ENCODE measurements at regions not wholly inside any gene's neighbourhood (a gene's known extent, or its start where the extent isn't known, plus 50 kb on each side); places are given as distances from the start of the nearest gene placed in this dataset.
"Not testable (repeated sequence)": the region's sequence is repeated elsewhere in the genome, so short reads cannot be mapped to it uniquely, and the experiment has no call there.

GRCh38 chr7:156368053-156368843 lies 272.3 kb upstream of the RNF32 start:
- Mint-ChIP-seq H3K4me3 (no peak overlapping the region), H3K36me3 (no peaks in the 10 kb centered on the region), H3K27me3 (no peaks in the 10 kb centered on the region), H3K27ac (no peak overlapping the region), H3K4me1 (no peaks in the 10 kb centered on the region), H3K9me3 (peaks cover 3 to 13% (median 7%) of the 10 kb centered on the region in 5 donors)
- ChIA-PET CTCF (no interaction called here), POLR2A (interaction anchor here (0.6 kb wide), 1 partner anchor 556 kb away, joined by 4 read pairs; the partner anchor contains the start of gene SHH)
- DNase-seq = no peak
- Histone ChIP-seq H3K27ac (ENCODE audit: low read depth, low read length) (no peak overlapping the region), H3K36me3 (ENCODE audit: insufficient read depth, low read length) (no peaks in the 10 kb centered on the region), H3K4me3 (ENCODE audit: low read length) (no peak overlapping the region), H3K9me3 (ENCODE audit: low read length) (no peaks in the 10 kb centered on the region), H3K27me3 (ENCODE audit: insufficient read depth, low read length, poor library complexity, severe bottlenecking) (no peaks in the 10 kb centered on the region), H3K4me1 (ENCODE audit: insufficient read depth, low read length) (no peaks in the 10 kb centered on the region)

- no peaks in the 10 kb centered on the region for H3K4me1 Mint-ChIP-seq
- Histone ChIP-seq H3K36me3 (ENCODE audit: insufficient read depth, low read length) (no peaks in the 10 kb centered on the region), H3K4me3 (ENCODE audit: low read length) (no peak overlapping the region), H3K4me1 (ENCODE audit: insufficient read depth, low read length) (no peaks in the 10 kb centered on the region), H3K27me3 (ENCODE audit: insufficient read depth, low read length, poor library complexity, severe bottlenecking) (no peaks in the 10 kb centered on the region), H3K27ac (ENCODE audit: low read depth, low read length) (no peak overlapping the region), H3K9me3 (ENCODE audit: low read length) (no peaks in the 10 kb centered on the region)
- H3K27ac Mint-ChIP-seq = no peak overlapping the region
- ChIA-PET POLR2A (no interaction called here), CTCF (no interaction called here)
- no peaks in the 10 kb centered on the region for H3K9me3 Mint-ChIP-seq
- H3K27me3 Mint-ChIP-seq = no peaks in the 10 kb centered on the region
- no peaks in the 10 kb centered on the region for H3K36me3 Mint-ChIP-seq
- H3K4me3 Mint-ChIP-seq = no peak overlapping the region
- DNase-seq = no peak
These were observed 276.8 kb upstream of the RNF32 start for GRCh38 chr7:156363751-156364150.

- CTCF ChIA-PET = no interaction called here
- no peaks in the 10 kb centered on the region for H3K27me3 ChIP-seq (ENCODE audit: insufficient read depth, low read length, poor library complexity, severe bottlenecking)
- H3K36me3 ChIP-seq (ENCODE audit: insufficient read depth, low read length) = no peaks in the 10 kb centered on the region
- Mint-ChIP-seq H3K36me3 (no peaks in the 10 kb centered on the region), H3K4me1 (no peaks in the 10 kb centered on the region), H3K27ac (no peak overlapping the region), H3K9me3 (peaks cover 0 to 3% (median 0%) of the 10 kb centered on the region in 5 donors), H3K4me3 (no peak overlapping the region), H3K27me3 (no peaks in the 10 kb centered on the region)
- DNase-seq = no peak
- no peak overlapping the region for H3K4me3 ChIP-seq (ENCODE audit: low read length)
- no peak overlapping the region for H3K27ac ChIP-seq (ENCODE audit: low read depth, low read length)
- no peaks in the 10 kb centered on the region for H3K9me3 ChIP-seq (ENCODE audit: low read length)
- no peaks in the 10 kb centered on the region for H3K4me1 ChIP-seq (ENCODE audit: insufficient read depth, low read length)
- POLR2A ChIA-PET = no interaction called here
These were observed 279.7 kb upstream of the RNF32 start for GRCh38 chr7:156360835-156361234.

- H3K36me3 Mint-ChIP-seq = no peaks in the 10 kb centered on the region
- no peak overlapping the region for H3K4me3 ChIP-seq (ENCODE audit: low read length)
- no peaks in the 10 kb centered on the region for H3K9me3 ChIP-seq (ENCODE audit: low read length)
- no peaks in the 10 kb centered on the region for H3K36me3 ChIP-seq (ENCODE audit: insufficient read depth, low read length)
- no peaks in the 10 kb centered on the region for H3K27me3 ChIP-seq (ENCODE audit: insufficient read depth, low read length, poor library complexity, severe bottlenecking)
- no peak overlapping the region for H3K4me3 Mint-ChIP-seq
- no peak overlapping the region for H3K27ac Mint-ChIP-seq
- ChIA-PET CTCF (no interaction called here), POLR2A (no interaction called here)
- H3K27me3 Mint-ChIP-seq = no peaks in the 10 kb centered on the region
- H3K4me1 Mint-ChIP-seq = no peaks in the 10 kb centered on the region
- peaks cover 0 to 3% (median 0%) of the 10 kb centered on the region in 5 donors for H3K9me3 Mint-ChIP-seq
- H3K4me1 ChIP-seq (ENCODE audit: insufficient read depth, low read length) = no peaks in the 10 kb centered on the region
- no peak for DNase-seq
- H3K27ac ChIP-seq (ENCODE audit: low read depth, low read length) = no peak overlapping the region
These were observed 284.0 kb upstream of the RNF32 start for GRCh38 chr7:156356551-156356950.

GRCh38 chr7:156353352-156353751 lies 287.2 kb upstream of the RNF32 start:
- H3K4me3 ChIP-seq (ENCODE audit: low read length) = no peak overlapping the region
- Mint-ChIP-seq H3K36me3 (no peaks in the 10 kb centered on the region), H3K27me3 (no peaks in the 10 kb centered on the region), H3K4me1 (no peaks in the 10 kb centered on the region), H3K4me3 (no peak overlapping the region), H3K9me3 (peaks cover 0 to 3% (median 0%) of the 10 kb centered on the region in 5 donors), H3K27ac (no peak overlapping the region)
- DNase-seq = no peak
- no peak overlapping the region for H3K27ac ChIP-seq (ENCODE audit: low read depth, low read length)
- no peaks in the 10 kb centered on the region for H3K27me3 ChIP-seq (ENCODE audit: insufficient read depth, low read length, poor library complexity, severe bottlenecking)
- H3K9me3 ChIP-seq (ENCODE audit: low read length) = no peaks in the 10 kb centered on the region
- ChIA-PET CTCF (no interaction called here), POLR2A (no interaction called here)
- H3K36me3 ChIP-seq (ENCODE audit: insufficient read depth, low read length) = no peaks in the 10 kb centered on the region
- H3K4me1 ChIP-seq (ENCODE audit: insufficient read depth, low read length) = no peaks in the 10 kb centered on the region

- H3K4me1 Mint-ChIP-seq; CTCF ChIA-PET; H3K4me3 ChIP-seq (ENCODE audit: low read length); H3K9me3 Mint-ChIP-seq; DNase-seq; H3K36me3 Mint-ChIP-seq; H3K27me3 ChIP-seq (ENCODE audit: insufficient read depth, low read length, poor library complexity, severe bottlenecking); H3K36me3 ChIP-seq (ENCODE audit: insufficient read depth, low read length); H3K9me3 ChIP-seq (ENCODE audit: low read length); H3K27ac ChIP-seq (ENCODE audit: low read depth, low read length); H3K4me1 ChIP-seq (ENCODE audit: insufficient read depth, low read length); H3K27me3 Mint-ChIP-seq; H3K4me3 Mint-ChIP-seq; H3K27ac Mint-ChIP-seq; POLR2A ChIA-PET: not testable (repeated sequence)
These were observed 292.8 kb upstream of the RNF32 start for GRCh38 chr7:156347703-156348248.

- H3K9me3 ChIP-seq (ENCODE audit: low read length) = no peaks in the 10 kb centered on the region
- no peak for DNase-seq
- H3K4me1 ChIP-seq (ENCODE audit: insufficient read depth, low read length) = no peaks in the 10 kb centered on the region
- Mint-ChIP-seq H3K27ac (no peak overlapping the region), H3K9me3 (no peaks in the 10 kb centered on the region), H3K36me3 (no peaks in the 10 kb centered on the region), H3K4me3 (no peak overlapping the region), H3K4me1 (no peaks in the 10 kb centered on the region), H3K27me3 (no peaks in the 10 kb centered on the region)
- no peaks in the 10 kb centered on the region for H3K36me3 ChIP-seq (ENCODE audit: insufficient read depth, low read length)
- ChIA-PET CTCF (no interaction called here), POLR2A (no interaction called here)
- H3K4me3 ChIP-seq (ENCODE audit: low read length) = no peak overlapping the region
- H3K27me3 ChIP-seq (ENCODE audit: insufficient read depth, low read length, poor library complexity, severe bottlenecking) = no peaks in the 10 kb centered on the region
- H3K27ac ChIP-seq (ENCODE audit: low read depth, low read length) = no peak overlapping the region
These were observed 293.4 kb upstream of the RNF32 start for GRCh38 chr7:156347132-156347531.

GRCh38 chr7:156344595-156344994 lies 296.0 kb upstream of the RNF32 start:
- H3K4me3 Mint-ChIP-seq = no peak overlapping the region
- Histone ChIP-seq H3K4me1 (ENCODE audit: insufficient read depth, low read length) (no peaks in the 10 kb centered on the region), H3K27ac (ENCODE audit: low read depth, low read length) (no peak overlapping the region), H3K9me3 (ENCODE audit: low read length) (no peaks in the 10 kb centered on the region), H3K27me3 (ENCODE audit: insufficient read depth, low read length, poor library complexity, severe bottlenecking) (no peaks in the 10 kb centered on the region), H3K4me3 (ENCODE audit: low read length) (no peak overlapping the region), H3K36me3 (ENCODE audit: insufficient read depth, low read length) (no peaks in the 10 kb centered on the region)
- DNase-seq = no peak
- no peaks in the 10 kb centered on the region for H3K9me3 Mint-ChIP-seq
- ChIA-PET CTCF (no interaction called here), POLR2A (no interaction called here)
- H3K27me3 Mint-ChIP-seq = no peaks in the 10 kb centered on the region
- no peaks in the 10 kb centered on the region for H3K4me1 Mint-ChIP-seq
- H3K36me3 Mint-ChIP-seq = no peaks in the 10 kb centered on the region
- no peak overlapping the region for H3K27ac Mint-ChIP-seq

All from CD8-positive, alpha-beta memory T cell (primary cell).